ENCODE measurements at regions not wholly inside any gene's neighbourhood (a gene's known extent, or its start where the extent isn't known, plus 50 kb on each side); places are given as distances from the start of the nearest gene placed in this dataset.

DNA sequence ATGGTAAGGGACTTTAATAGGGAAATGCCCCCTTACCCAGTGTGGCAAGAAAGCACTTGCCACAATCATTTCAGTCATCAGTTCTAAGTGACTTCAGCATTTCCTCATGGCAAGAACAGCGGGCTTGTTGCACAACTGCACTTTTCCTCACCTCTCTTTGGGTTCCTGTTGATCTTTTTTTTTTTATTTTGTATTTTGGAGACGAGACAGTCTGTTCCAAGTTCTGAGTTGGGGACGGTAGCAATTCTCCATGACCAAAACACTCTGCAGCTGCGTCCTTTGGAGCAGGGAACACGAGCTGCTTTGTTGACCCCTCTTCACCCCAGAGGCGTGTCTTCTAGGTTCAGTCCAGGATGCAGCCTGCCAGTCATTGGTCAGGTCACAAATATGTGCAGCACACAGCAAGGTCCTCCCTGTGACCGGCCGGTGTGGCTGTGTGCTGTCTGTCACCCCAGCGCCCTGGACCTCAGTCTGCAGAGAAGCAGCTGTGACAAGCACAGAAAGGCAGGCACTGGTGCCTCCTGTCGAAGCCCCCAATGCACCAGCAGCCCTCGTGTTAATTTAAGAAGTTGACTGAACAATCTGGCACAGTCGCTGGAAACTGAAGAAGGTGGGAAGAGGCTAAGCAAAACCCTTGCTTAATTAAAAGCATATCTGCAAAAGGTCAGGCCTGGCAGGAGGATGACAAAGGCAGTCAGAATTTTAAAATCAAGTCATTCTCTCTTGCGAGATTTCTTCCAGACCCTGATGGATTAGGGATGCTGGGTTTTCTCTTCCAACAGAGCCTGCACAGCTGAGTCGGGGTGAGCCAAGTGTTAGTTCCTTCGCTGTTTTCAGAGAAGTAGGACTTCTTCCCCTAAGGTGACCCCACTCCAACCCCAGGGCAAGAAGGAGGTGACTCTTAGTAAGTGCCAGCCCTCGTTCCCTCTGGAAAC, 96.7 kb upstream of the COPS8 start:
- H3K56ac ChIP-seq (replicated peaks; ENCODE audit: insufficient read length, low read depth, low read length), result no peak overlapping the region
- no peak overlapping the region for H3K18ac ChIP-seq (ENCODE audit: extremely low read depth, low read length)
- H3K4ac ChIP-seq (replicated peaks; ENCODE audit: insufficient read length, low read depth, low read length), result no peak overlapping the region
- no peak overlapping the region for H2BK20ac ChIP-seq (ENCODE audit: low read length)
- no peak overlapping the region for H2BK5ac ChIP-seq (ENCODE audit: low read depth, low read length)
- H2BK12ac ChIP-seq (ENCODE audit: low read depth, low read length), result no peak overlapping the region
- no peak overlapping the region for H2BK15ac ChIP-seq (ENCODE audit: low read length)
- H2BK120ac ChIP-seq (replicated peaks; ENCODE audit: low read depth, low read length), result no peak overlapping the region
- CTCF ChIA-PET (ENCODE audit: partially characterized antibody), result interaction anchor here (1.0 kb wide), 1 partner anchor 38 kb away, joined by 3 read pairs; no protein-coding TSS in a partner anchor
- no peak overlapping the region for H3K9ac ChIP-seq (replicated peaks in 1 of 4; ENCODE audit: extremely low read depth in 1 of 4, low read depth in 3 of 4, low read length in 3 of 4)
- no peaks in the 10 kb centered on the region for H3K9me3 ChIP-seq (ENCODE audit: insufficient read depth in 2 of 2, low read depth in 1 of 2, low read length in 1 of 2)
- WGBS, 2 experiments (ENCODE audit: extremely low coverage in 1 of 2, insufficient coverage in 1 of 2, insufficient read length in 1 of 2, insufficient replicate concordance in 2 of 2, low coverage in 1 of 2, low lambda C conversion rate in 2 of 2, missing lambda C conversion rate in 1 of 2), result 88% methylated on average over 16 of the region's 16 CpGs; no CpG with 5 or more reads in 1 of the 2 experiments
- no peak for FAIRE-seq
- no peaks in the 10 kb centered on the region for H3K4me1 ChIP-seq (replicated peaks in 1 of 4; ENCODE audit: control insufficient read depth in 3 of 4, insufficient read depth in 4 of 4, low read length in 3 of 4)
- no peak overlapping the region for H3K4me2 ChIP-seq (ENCODE audit: insufficient read depth in 1 of 2, low read depth in 2 of 2, low read length in 2 of 2)
- H3K14ac ChIP-seq (ENCODE audit: insufficient read length), result no peak overlapping the region
- no peak overlapping the region for H2AFZ ChIP-seq (ENCODE audit: low read length)
- H4K8ac ChIP-seq (ENCODE audit: extremely low read depth, insufficient read depth, low read length), result no peak overlapping the region
- H3K4me3 ChIP-seq (ENCODE audit: extremely low read depth in 1 of 4, insufficient read depth in 2 of 4, low read depth in 3 of 4, low read length in 4 of 4), result no peak overlapping the region
- no peaks in the 10 kb centered on the region for H3K79me2 ChIP-seq (ENCODE audit: control insufficient read depth in 1 of 2, insufficient read depth in 2 of 2, low read length in 2 of 2)
- H3K23ac ChIP-seq (ENCODE audit: insufficient read length), result no peak overlapping the region
- peaks cover 4% of the 10 kb centered on the region; the same call in 1 of the 2 replicates for H3K23me2 ChIP-seq (ENCODE audit: low read depth, low read length)
- no peak overlapping the region for H4K91ac ChIP-seq (replicated peaks; ENCODE audit: insufficient read length, low read length)
- no peak overlapping the region for H3K27ac ChIP-seq (ENCODE audit: low read depth, low read length)
- H4K20me1 ChIP-seq (replicated peaks in 1 of 2; ENCODE audit: control insufficient read depth in 1 of 2, insufficient read depth in 2 of 2, low read length in 2 of 2), result no peaks in the 10 kb centered on the region
- H2AK5ac ChIP-seq (ENCODE audit: low read depth, low read length), result no peak overlapping the region
- H4K5ac ChIP-seq (ENCODE audit: insufficient read length, low read depth, low read length), result no peak overlapping the region
- no peaks in the 10 kb centered on the region for H3K27me3 ChIP-seq (replicated peaks in 1 of 4; ENCODE audit: control insufficient read depth in 3 of 4, extremely low read depth in 1 of 4, insufficient read depth in 3 of 4, low read length in 3 of 4)
- no peaks in the 10 kb centered on the region for H3K36me3 ChIP-seq (ENCODE audit: control insufficient read depth in 2 of 4, insufficient read depth in 4 of 4, low read length in 3 of 4)
- POLR2A ChIA-PET (ENCODE audit: partially characterized antibody), result no interaction called here
- H3K79me1 ChIP-seq (ENCODE audit: low read depth, low read length), result no peaks in the 10 kb centered on the region
- no peak for DNase-seq (ENCODE audit: low read depth in 1 of 2, low spot score in 2 of 2)
- no peak for TF ChIP-seq ASH2L (IDR thresholded peaks at IDR 0.05; ENCODE audit: low read length)
- TF ChIP-seq PHF8 (conservative IDR thresholded peaks at IDR 0.05; ENCODE audit: low read depth, low read length), result no peak
- no peak for TF ChIP-seq CBX8 (IDR thresholded peaks at IDR 0.05; ENCODE audit: borderline replicate concordance, low read depth, low read length)
- TF ChIP-seq NRF1 (IDR thresholded peaks at IDR 0.05; ENCODE audit: low read depth, low read length), result no peak
- no peak for TF ChIP-seq CREB1 (IDR thresholded peaks at IDR 0.05)
- TF ChIP-seq EZH2 (IDR thresholded peaks at IDR 0.05; ENCODE audit: low read depth, low read length, severe bottlenecking), result no peak
- no peak for TF ChIP-seq CTCF (IDR thresholded peaks at IDR 0.05; ENCODE audit: control extremely low read depth in 1 of 3, insufficient read depth in 1 of 3, low read depth in 1 of 3, low read length in 3 of 3)
- no peak for TF ChIP-seq KDM4A (IDR thresholded peaks at IDR 0.05; ENCODE audit: low read depth, low read length, severe bottlenecking)
- TF ChIP-seq NANOG (IDR thresholded peaks at IDR 0.05; ENCODE audit: insufficient read depth, low read depth, low read length, poor library complexity, severe bottlenecking), result no peak
- TF ChIP-seq POU5F1 (IDR thresholded peaks at IDR 0.05; ENCODE audit: low read depth, low read length), result no peak

Data from H1 (cell line).